ENCODE measurements at regions not wholly inside any gene's neighbourhood (a gene's known extent, or its start where the extent isn't known, plus 50 kb on each side); places are given as distances from the start of the nearest gene placed in this dataset.

GRCh38 chr17:79191270-79191934, 116.8 kb downstream of the ENGASE start:
- TF ChIP-seq EP300 (IDR thresholded peaks at IDR 0.05; ENCODE audit: borderline replicate concordance) (no peak), REST (IDR thresholded peaks at IDR 0.05; ENCODE audit: low read depth) (no peak), FOXM1 (IDR thresholded peaks at IDR 0.05; ENCODE audit: borderline replicate concordance, low read depth) (no peak), MAX (IDR thresholded peaks at IDR 0.05) (no peak)
